ENCODE measurements at regions not wholly inside any gene's neighbourhood (a gene's known extent, or its start where the extent isn't known, plus 50 kb on each side); places are given as distances from the start of the nearest gene placed in this dataset.

GRCh38 chr2:166560022-166560421 lies 66.0 kb upstream of the SCN7A start:
- Histone ChIP-seq H3K9me3 (no peaks in the 10 kb centered on the region), H3K27me3 (no peaks in the 10 kb centered on the region), H3K4me3 (no peak overlapping the region), H3K4me1 (no peaks in the 10 kb centered on the region), H3K27ac (no peak overlapping the region), H3K36me3 (no peaks in the 10 kb centered on the region)
- no peak for ATAC-seq
- 72 to 82% methylated on average over 2 of the region's 2 CpGs for WGBS, 2 donors (ENCODE audit: low coverage in 1 of 2)
- TF ChIP-seq CTCF (IDR thresholded peaks at IDR 0.05) = no peak
- no peak for TF ChIP-seq POLR2A (IDR thresholded peaks at IDR 0.05)
- no peak for TF ChIP-seq EP300 (IDR thresholded peaks at IDR 0.05)
- TF ChIP-seq POLR2AphosphoS5 (IDR thresholded peaks at IDR 0.05) = no peak

DNA sequence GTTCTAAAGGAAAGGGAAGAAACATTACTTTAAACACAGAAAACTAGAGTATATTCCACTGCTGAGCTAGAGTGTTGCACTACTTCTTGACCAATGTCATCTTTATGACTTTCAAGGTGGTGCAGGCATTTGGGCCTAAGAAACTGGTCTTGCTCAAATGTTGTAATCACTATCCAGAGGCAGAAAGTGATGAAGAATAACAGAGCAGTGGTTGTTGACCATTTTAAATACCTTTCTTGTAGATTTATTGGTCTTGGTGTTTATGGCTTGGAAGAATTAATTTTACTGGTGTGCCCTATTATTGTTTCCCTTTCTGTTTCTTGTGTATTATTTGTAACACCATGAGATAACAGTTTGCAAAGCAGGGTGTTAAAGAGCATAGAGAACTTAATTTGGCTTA lies 56.9 kb upstream of the SCN7A start:
- TF ChIP-seq EP300 (IDR thresholded peaks at IDR 0.05) (no peak), POLR2AphosphoS5 (IDR thresholded peaks at IDR 0.05) (no peak), CTCF (IDR thresholded peaks at IDR 0.05) (no peak), POLR2A (IDR thresholded peaks at IDR 0.05) (no peak)
- H3K4me1 ChIP-seq = no peaks in the 10 kb centered on the region
- no peaks in the 10 kb centered on the region for H3K27me3 ChIP-seq
- H3K4me3 ChIP-seq = no peak overlapping the region
- no peak for ATAC-seq
- peaks cover 0 to 6% (median 0%) of the 10 kb centered on the region in 3 donors for H3K9me3 ChIP-seq
- no peak overlapping the region for H3K27ac ChIP-seq
- no peaks in the 10 kb centered on the region for H3K36me3 ChIP-seq

DNA sequence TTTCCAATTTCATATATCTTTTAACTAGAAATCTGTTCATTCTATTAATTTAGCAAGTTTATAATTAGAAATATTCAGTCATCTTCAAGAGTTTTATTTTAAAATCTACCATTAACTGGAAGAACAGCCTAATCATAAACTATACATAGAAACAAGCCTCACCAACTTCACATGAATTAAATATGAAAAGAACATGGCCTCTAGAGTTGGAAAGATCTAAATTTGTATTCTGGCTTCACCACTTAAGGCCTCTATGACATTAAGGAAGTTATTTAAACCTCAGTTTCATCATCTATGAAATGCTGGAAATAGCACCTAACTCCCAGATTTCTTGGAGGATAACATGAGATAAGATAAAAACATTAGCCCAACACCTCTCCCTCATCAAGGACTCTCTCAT lies 51.4 kb upstream of the SCN7A start:
- Histone ChIP-seq H3K9me3 (no peaks in the 10 kb centered on the region), H3K27me3 (no peaks in the 10 kb centered on the region), H3K36me3 (no peaks in the 10 kb centered on the region), H3K4me3 (no peak overlapping the region), H3K4me1 (no peaks in the 10 kb centered on the region), H3K27ac (no peak overlapping the region)
- no peak for TF ChIP-seq EP300 (IDR thresholded peaks at IDR 0.05)
- no peak for TF ChIP-seq POLR2A (IDR thresholded peaks at IDR 0.05)
- TF ChIP-seq CTCF (IDR thresholded peaks at IDR 0.05) = no peak
- TF ChIP-seq POLR2AphosphoS5 (IDR thresholded peaks at IDR 0.05) = no peak
- no peak for ATAC-seq
